ENCODE measurements at regions not wholly inside any gene's neighbourhood (a gene's known extent, or its start where the extent isn't known, plus 50 kb on each side); places are given as distances from the start of the nearest gene placed in this dataset.

DNA sequence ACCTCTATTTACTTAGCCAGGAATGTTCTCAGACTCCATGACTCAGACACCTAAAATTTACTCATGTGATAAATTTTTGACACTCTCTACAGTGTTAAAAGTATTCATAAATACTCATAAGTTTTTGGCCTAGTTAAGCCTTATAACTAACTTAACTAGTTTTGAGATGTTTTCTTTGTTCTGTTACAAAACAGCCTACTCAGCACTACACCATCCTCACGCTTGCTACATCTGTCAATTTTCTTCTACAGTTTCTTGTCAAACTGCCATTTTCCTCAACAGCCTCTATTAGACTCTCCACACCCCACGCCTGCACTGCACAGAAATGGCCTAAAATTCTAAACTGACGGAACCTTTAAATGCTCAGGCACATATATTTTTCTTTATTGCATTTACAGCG lies 195.5 kb downstream of the ANXA1 start:
- Histone ChIP-seq H3K36me3 (no peaks in the 10 kb centered on the region), H3K27ac (no peak overlapping the region), H3K27me3 (no peaks in the 10 kb centered on the region), H3K4me1 (no peaks in the 10 kb centered on the region), H3K4me3 (no peak overlapping the region), H3K9me3 (no peaks in the 10 kb centered on the region)
- TF ChIP-seq POLR2A (IDR thresholded peaks at IDR 0.05) (no peak), CTCF (IDR thresholded peaks at IDR 0.05) (no peak)
- no peak for ATAC-seq
- intact Hi-C loops (cut with DNase I): no loop called here
- no peak for DNase-seq
- WGBS (ENCODE audit: insufficient coverage, low coverage, low lambda C conversion rate, missing lambda C conversion rate): 54% methylated on average over 4 of the region's 4 CpGs

DNA sequence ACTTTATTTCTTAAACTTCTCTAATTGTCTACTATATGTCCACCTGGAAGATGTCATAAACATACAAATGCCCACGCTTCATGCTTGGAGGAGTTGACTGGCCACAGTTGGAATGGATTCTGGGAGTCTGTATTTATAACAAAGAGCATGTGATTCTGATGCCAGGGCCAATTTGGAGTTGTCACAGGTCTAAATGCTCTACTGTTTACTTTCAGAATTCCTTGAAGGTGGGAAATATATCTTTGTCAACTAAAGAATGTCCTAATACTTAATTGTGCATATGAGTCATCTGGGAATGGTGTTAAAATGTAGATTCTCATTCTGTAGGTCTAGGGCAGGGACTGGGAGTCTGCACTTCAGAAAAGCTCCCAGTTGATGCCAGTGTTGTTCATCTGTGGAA lies 196.1 kb downstream of the ANXA1 start:
- Histone ChIP-seq H3K4me3 (no peak overlapping the region), H3K4me1 (no peaks in the 10 kb centered on the region), H3K27me3 (no peaks in the 10 kb centered on the region), H3K9me3 (no peaks in the 10 kb centered on the region), H3K27ac (no peak overlapping the region), H3K36me3 (no peaks in the 10 kb centered on the region)
- no peak for ATAC-seq
- no peak for DNase-seq
- 60% methylated on average over 1 of the region's 1 CpG for WGBS (ENCODE audit: insufficient coverage, low coverage, low lambda C conversion rate, missing lambda C conversion rate)
- TF ChIP-seq CTCF (IDR thresholded peaks at IDR 0.05) (no peak), POLR2A (IDR thresholded peaks at IDR 0.05) (no peak)
- intact Hi-C loops (cut with DNase I): no loop called here

DNA sequence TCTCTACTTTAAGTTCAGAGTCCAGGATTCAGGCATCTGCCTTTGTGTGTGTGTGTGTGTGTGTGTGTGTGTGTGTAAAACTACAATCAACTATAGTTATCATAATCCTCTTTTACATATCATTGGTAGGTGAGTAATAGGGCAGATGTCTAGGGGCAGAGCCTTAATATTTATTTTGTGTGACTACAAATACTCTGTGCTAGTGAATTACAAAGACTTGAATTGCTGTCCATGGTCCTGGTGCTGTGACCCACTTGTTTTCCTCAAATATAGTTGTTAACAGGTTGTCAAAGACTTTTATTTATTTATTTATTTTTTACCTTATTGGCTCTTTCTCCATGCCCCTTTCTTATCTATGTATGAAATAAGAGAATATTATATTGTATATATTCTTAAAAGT lies 196.8 kb downstream of the ANXA1 start:
- no peak for ATAC-seq
- no peak overlapping the region for H3K27ac ChIP-seq
- TF ChIP-seq POLR2A (IDR thresholded peaks at IDR 0.05): no peak
- TF ChIP-seq CTCF (IDR thresholded peaks at IDR 0.05): no peak
- no peak for DNase-seq
- intact Hi-C loops (cut with DNase I): no loop called here
- no peaks in the 10 kb centered on the region for H3K27me3 ChIP-seq
- no peaks in the 10 kb centered on the region for H3K4me1 ChIP-seq
- no peaks in the 10 kb centered on the region for H3K36me3 ChIP-seq
- no peaks in the 10 kb centered on the region for H3K9me3 ChIP-seq
- H3K4me3 ChIP-seq: no peak overlapping the region

GRCh38 chr9:73349476-73349875 lies 197.8 kb downstream of the ANXA1 start:
- 52% methylated on average over 2 of the region's 2 CpGs for WGBS (ENCODE audit: insufficient coverage, low coverage, low lambda C conversion rate, missing lambda C conversion rate)
- intact Hi-C loops (cut with DNase I): no loop called here
- H3K27ac ChIP-seq: no peak overlapping the region

More at GRCh38 chr9:73349476-73349875, 197.8 kb downstream of the ANXA1 start:
- Histone ChIP-seq H3K27me3 (no peaks in the 10 kb centered on the region), H3K4me3 (no peak overlapping the region), H3K9me3 (no peaks in the 10 kb centered on the region), H3K4me1 (no peaks in the 10 kb centered on the region), H3K36me3 (no peaks in the 10 kb centered on the region)
- TF ChIP-seq CTCF (IDR thresholded peaks at IDR 0.05) (no peak), POLR2A (IDR thresholded peaks at IDR 0.05) (no peak)
- DNase-seq: no peak
- ATAC-seq: no peak
